Gastrocnemius medialis (tissue), 4 donors: ENCODE measurements at regions not wholly inside any gene's neighbourhood (a gene's known extent, or its start where the extent isn't known, plus 50 kb on each side); places are given as distances from the start of the nearest gene placed in this dataset.

Experiments used
- ATAC-seq, 2 donors: fragments of 150-250 bp; one replicate each; pipeline ENCODE4 v1.9.1; 2016
- DNase-seq, 2 donors: peaks; one replicate each; pipeline ENCODE4 v3.0.0-alpha.2; 2019
- H3K27ac ChIP-seq, 4 donors: fragments of 200-600 bp; sonication (generic); 1 replicate in 1 of 4; 2 replicates in 3 of 4; pipeline ENCODE4 v1.5.1; 2016 to 2018; ENCODE audit warnings: mild to moderate bottlenecking in 2 of 4, moderate library complexity in 1 of 4
- H3K27me3 ChIP-seq, 3 donors: fragments of 200-600 bp; sonication (generic) in 2 of 3; 1 replicate in 1 of 3; 2 replicates in 2 of 3; pipeline versions ENCODE4 v1.5.1 to v1.6.0; 2016 to 2019; ENCODE audit warnings: mild to moderate bottlenecking in 1 of 3, moderate library complexity in 1 of 3
- H3K36me3 ChIP-seq, 2 donors: fragments of 200-600 bp; sonication (generic) in 1 of 2; one replicate each; pipeline ENCODE4 v1.5.1; 2017 to 2018
- H3K4me1 ChIP-seq, 2 donors: fragments of 200-600 bp; sonication (generic) in 1 of 2; one replicate each; pipeline ENCODE4 v1.5.1; 2016 to 2017; ENCODE audit warnings: mild to moderate bottlenecking in 2 of 2
- H3K4me3 ChIP-seq, 4 donors: fragments of 200-600 bp; sonication (generic) in 3 of 4; 1 replicate in 1 of 4; 2 replicates in 3 of 4; pipeline ENCODE4 v1.5.1; 2016 to 2019; ENCODE audit warnings: mild to moderate bottlenecking in 2 of 4
- H3K9me3 ChIP-seq, 3 donors: fragments of 200-600 bp; sonication (generic) in 2 of 3; 1 replicate in 1 of 3; 2 replicates in 2 of 3; pipeline ENCODE4 v1.5.1; 2016 to 2019
- CTCF ChIP-seq, 5 experiments: fragments of 450-650 bp in 3 of 5; fragments of 200-600 bp in 2 of 5; sonication (generic) in 2 of 5; IDR thresholded peaks in 4 of 5; conservative IDR thresholded peaks in 1 of 5; 1 replicate in 4 of 5; 2 replicates in 1 of 5; pipeline ENCODE4 v1.5.1; 2016 to 2019; ENCODE audit warnings: antibody characterized with exemption in 5 of 5, mild to moderate bottlenecking in 3 of 5, moderate library complexity in 3 of 5
- POLR2A ChIP-seq, 2 donors: fragments of 450-650 bp; IDR thresholded peaks; one replicate each; pipeline ENCODE4 v1.6.1; 2017; ENCODE audit warnings: antibody characterized with exemption in 2 of 2, mild to moderate bottlenecking in 2 of 2, moderate library complexity in 2 of 2
- in situ Hi-C, 4 donors: fragments of 200-750 bp; cut with MboI; loops; one replicate each; pipeline versions ENCODE4 v1.15.0 to v1.8.0; 2017; ENCODE audit warnings: low sequenced_read_pairs in 4 of 4
- intact Hi-C: fragments of 100-400 bp; cut with DNase I; formaldehyde crosslinking; loops from one replicate; pipeline ENCODE4 v1.15.1; 2023; ENCODE audit warnings: low total_unique reads

DNA sequence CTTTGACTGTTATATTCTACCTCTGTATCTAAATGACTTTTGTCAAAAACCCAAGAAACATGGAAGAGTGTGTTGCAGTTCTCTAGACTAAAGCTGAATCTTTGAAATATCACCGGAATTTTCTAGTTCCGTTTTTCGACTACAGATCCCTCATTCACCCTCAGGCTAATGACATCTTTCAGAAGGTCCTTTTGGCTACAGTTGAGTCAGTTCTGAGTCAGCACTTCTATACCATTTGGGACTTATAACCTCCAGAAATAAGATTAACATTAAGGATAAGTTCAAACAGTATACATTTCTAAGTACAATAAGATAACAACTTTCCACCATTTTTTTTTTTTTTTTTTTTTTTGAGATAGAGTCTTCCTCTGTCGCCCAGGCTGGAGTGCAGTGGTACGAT is 331.0 kb upstream of the CPXCR1 start:
- Histone ChIP-seq H3K27me3 (no peaks in the 10 kb centered on the region), H3K4me3 (no peak overlapping the region), H3K9me3 (no peaks in the 10 kb centered on the region), H3K36me3 (no peaks in the 10 kb centered on the region), H3K4me1 (no peaks in the 10 kb centered on the region), H3K27ac (no peak overlapping the region)
- no peak for DNase-seq
- TF ChIP-seq POLR2A (IDR thresholded peaks at IDR 0.05) (no peak), CTCF (IDR thresholded peaks at IDR 0.05 in 4 of 5, conservative IDR thresholded peaks at IDR 0.05 in 1 of 5) (no peak)
- in situ Hi-C loops: no loop called here
- ATAC-seq: no peak
- intact Hi-C loops: no loop called here

DNA sequence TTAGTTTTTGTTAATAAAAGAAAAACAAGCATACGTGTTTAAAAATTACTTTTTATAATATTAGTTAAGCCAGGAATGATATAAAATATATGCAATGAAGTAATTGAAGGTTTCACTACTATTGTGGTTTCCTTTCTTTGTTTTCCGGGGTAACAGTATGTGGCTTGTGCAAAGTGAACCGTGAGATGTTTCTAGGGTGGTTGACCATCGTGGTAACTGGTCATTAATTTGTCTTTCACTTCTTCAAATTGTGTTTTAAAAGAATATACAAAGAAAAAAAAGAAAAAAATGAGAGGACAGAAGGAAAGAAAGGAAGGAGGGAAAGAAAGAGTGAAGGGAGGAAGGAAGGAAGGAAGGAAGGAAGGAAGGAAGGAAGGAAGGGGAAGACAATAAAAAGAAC is 330.1 kb upstream of the CPXCR1 start:
- in situ Hi-C loops (no loop called here), intact Hi-C loops (no loop called here)
- DNase-seq (no peak), ATAC-seq (no peak)
- no peaks in the 10 kb centered on the region for H3K9me3 ChIP-seq
- TF ChIP-seq CTCF (IDR thresholded peaks at IDR 0.05 in 4 of 5, conservative IDR thresholded peaks at IDR 0.05 in 1 of 5) (no peak), POLR2A (IDR thresholded peaks at IDR 0.05) (no peak)
- no peaks in the 10 kb centered on the region for H3K4me1 ChIP-seq
- no peak overlapping the region for H3K4me3 ChIP-seq
- H3K27ac ChIP-seq: no peak overlapping the region
- H3K36me3 ChIP-seq: no peaks in the 10 kb centered on the region
- no peaks in the 10 kb centered on the region for H3K27me3 ChIP-seq

GRCh38 chrX:88424071-88424470 is 323.0 kb upstream of the CPXCR1 start:
- TF ChIP-seq POLR2A (IDR thresholded peaks at IDR 0.05) (no peak), CTCF (IDR thresholded peaks at IDR 0.05 in 4 of 5, conservative IDR thresholded peaks at IDR 0.05 in 1 of 5) (no peak)
- ATAC-seq: no peak
- H3K4me1 ChIP-seq: no peaks in the 10 kb centered on the region

DNA sequence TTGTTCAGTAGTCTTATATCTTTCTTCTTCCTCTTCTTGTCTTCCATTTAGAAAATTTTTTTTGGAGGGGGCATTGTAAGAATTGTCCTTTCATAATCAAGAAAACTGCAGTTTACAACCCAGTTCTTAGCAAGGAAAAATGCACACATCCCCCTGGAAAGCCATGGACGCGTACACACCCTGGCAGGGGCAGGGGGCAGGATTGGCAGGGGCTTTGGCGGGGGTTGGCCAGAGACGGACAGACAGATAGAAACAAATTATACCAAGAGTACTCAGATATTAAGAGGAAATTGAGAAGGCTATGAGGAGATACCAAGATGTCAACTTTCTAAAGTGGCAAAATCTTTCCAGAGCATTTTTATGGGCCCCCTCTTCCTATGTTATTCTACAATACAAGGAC is 322.5 kb upstream of the CPXCR1 start:
- intact Hi-C loops: no loop called here
- Histone ChIP-seq H3K4me1 (no peaks in the 10 kb centered on the region), H3K27me3 (no peaks in the 10 kb centered on the region), H3K9me3 (no peaks in the 10 kb centered on the region), H3K27ac (no peak overlapping the region), H3K36me3 (no peaks in the 10 kb centered on the region), H3K4me3 (no peak overlapping the region)
- ATAC-seq (no peak), DNase-seq (no peak)
- in situ Hi-C loops: no loop called here
- TF ChIP-seq CTCF (IDR thresholded peaks at IDR 0.05 in 4 of 5, conservative IDR thresholded peaks at IDR 0.05 in 1 of 5) (no peak), POLR2A (IDR thresholded peaks at IDR 0.05) (no peak)

More at GRCh38 chrX:88424071-88424470, 323.0 kb upstream of the CPXCR1 start:
- no peak overlapping the region for H3K27ac ChIP-seq
- in situ Hi-C loops (no loop called here), intact Hi-C loops (no loop called here)
- H3K9me3 ChIP-seq: no peaks in the 10 kb centered on the region
- H3K27me3 ChIP-seq: no peaks in the 10 kb centered on the region
- no peaks in the 10 kb centered on the region for H3K36me3 ChIP-seq
- H3K4me3 ChIP-seq: no peak overlapping the region
- DNase-seq: no peak

DNA sequence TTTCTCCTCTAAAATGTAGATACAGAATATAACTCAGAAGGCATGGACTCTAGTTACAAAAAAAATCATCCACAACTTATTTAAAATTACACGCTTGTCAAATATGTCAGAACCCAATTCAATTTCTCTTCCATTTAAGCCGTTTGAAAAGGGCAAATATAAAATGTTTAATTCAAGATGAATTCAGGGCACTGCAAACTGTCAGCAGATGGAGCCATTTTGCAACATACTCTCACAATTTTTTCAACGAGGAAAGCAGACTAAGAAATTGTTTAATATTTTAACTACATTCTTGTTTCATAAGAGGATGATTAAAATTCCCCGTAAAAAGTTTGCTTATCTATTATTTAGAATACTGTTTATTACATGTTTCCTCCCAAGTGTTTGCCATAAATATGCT is 321.3 kb upstream of the CPXCR1 start:
- DNase-seq (no peak), ATAC-seq (no peak)
- in situ Hi-C loops: no loop called here
- H3K36me3 ChIP-seq: no peaks in the 10 kb centered on the region
- H3K27ac ChIP-seq: no peak overlapping the region
- H3K27me3 ChIP-seq: no peaks in the 10 kb centered on the region
- intact Hi-C loops: no loop called here
- H3K4me3 ChIP-seq: no peak overlapping the region
- H3K9me3 ChIP-seq: no peaks in the 10 kb centered on the region
- H3K4me1 ChIP-seq: no peaks in the 10 kb centered on the region
- TF ChIP-seq POLR2A (IDR thresholded peaks at IDR 0.05): no peak
- no peak for TF ChIP-seq CTCF (IDR thresholded peaks at IDR 0.05 in 4 of 5, conservative IDR thresholded peaks at IDR 0.05 in 1 of 5)
